Ishikawa (cell line): ENCODE measurements at regions not wholly inside any gene's neighbourhood (a gene's known extent, or its start where the extent isn't known, plus 50 kb on each side); places are given as distances from the start of the nearest gene placed in this dataset.

Experiments
- CREB1 ChIP-seq: IDR thresholded peaks from 2 replicates; pipeline ENCODE4 v1.6.1; 2012; ENCODE audit warnings: low read depth
- EP300 ChIP-seq: IDR thresholded peaks from 2 replicates; pipeline ENCODE4 v1.6.1; 2012; ENCODE audit warnings: borderline replicate concordance
- MAX ChIP-seq: IDR thresholded peaks from 2 replicates; pipeline ENCODE4 v1.6.1; 2012
- RAD21 ChIP-seq: IDR thresholded peaks from 2 replicates; pipeline ENCODE4 v1.6.1; 2012; ENCODE audit warnings: low read depth
- TAF1 ChIP-seq: IDR thresholded peaks from 2 replicates; pipeline ENCODE4 v1.6.1; 2012; ENCODE audit warnings: low read depth, mild to moderate bottlenecking
- TEAD4 ChIP-seq: IDR thresholded peaks from 2 replicates; pipeline ENCODE4 v1.6.1; 2012
- YY1 ChIP-seq: IDR thresholded peaks from 2 replicates; pipeline ENCODE4 v1.6.1; 2012; ENCODE audit warnings: low read depth
- ZBTB7A ChIP-seq: IDR thresholded peaks from 2 replicates; pipeline ENCODE4 v1.6.1; 2012; ENCODE audit warnings: low read depth

GRCh38 chr6:47157063-47157462 lies 114.9 kb upstream of the ADGRF1 start:
- TF ChIP-seq CREB1 (no peak), EP300 (no peak), MAX (no peak), TEAD4 (no peak), YY1 (no peak), TAF1 (no peak), RAD21 (no peak), ZBTB7A (no peak)
